ENCODE measurements at regions not wholly inside any gene's neighbourhood (a gene's known extent, or its start where the extent isn't known, plus 50 kb on each side); places are given as distances from the start of the nearest gene placed in this dataset.

- H3K27me3 ChIP-seq (ENCODE audit: insufficient read depth, low read length): no peaks in the 10 kb centered on the region
- WGBS (ENCODE audit: extremely low coverage, insufficient coverage, insufficient read length): no CpG with 5 or more reads among the region's 2 CpGs
- no peaks in the 10 kb centered on the region for H3K9me3 ChIP-seq (ENCODE audit: insufficient read depth, low read depth, low read length)
- H2AFZ ChIP-seq (ENCODE audit: insufficient read depth, low read length, poor library complexity): no peak overlapping the region
- no peak overlapping the region for H4K91ac ChIP-seq (ENCODE audit: low read depth, low read length)
- no peak overlapping the region for H3K4ac ChIP-seq (ENCODE audit: low read depth, low read length)
- H2BK12ac ChIP-seq (ENCODE audit: low read length): no peak overlapping the region
- H3K4me2 ChIP-seq (ENCODE audit: low read length): no peak overlapping the region
- H3K4me3 ChIP-seq (ENCODE audit: low read depth, low read length): no peak overlapping the region
- H3K4me1 ChIP-seq (ENCODE audit: control insufficient read depth in 1 of 2, insufficient read depth in 2 of 2, low read length in 2 of 2): no peaks in the 10 kb centered on the region
- no peak overlapping the region for H2AK5ac ChIP-seq (ENCODE audit: low read length)
- H2BK120ac ChIP-seq (ENCODE audit: insufficient read depth, low read length, poor library complexity): no peak overlapping the region
- no peak overlapping the region for H3K27ac ChIP-seq (ENCODE audit: low read depth, low read length)
- no peak overlapping the region for H3K23ac ChIP-seq (ENCODE audit: low read length)
- no peaks in the 10 kb centered on the region for H3K79me1 ChIP-seq (ENCODE audit: low read length)
- no peak overlapping the region for H3K18ac ChIP-seq (ENCODE audit: low read length)
- H3K9ac ChIP-seq (ENCODE audit: low read length): no peak overlapping the region
- DNase-seq: no peak
- no peaks in the 10 kb centered on the region for H3K79me2 ChIP-seq (ENCODE audit: control insufficient read depth, insufficient read depth, low read length, poor library complexity)
- H3K14ac ChIP-seq (ENCODE audit: low read length): no peak overlapping the region
- no peak overlapping the region for H2BK5ac ChIP-seq (ENCODE audit: low read depth, low read length, poor library complexity)
- no peak overlapping the region for H4K12ac ChIP-seq (ENCODE audit: low read depth, low read length)
- no peaks in the 10 kb centered on the region for H3K36me3 ChIP-seq (ENCODE audit: control insufficient read depth in 1 of 2, insufficient read depth in 2 of 2, low read length in 2 of 2)
- no peak overlapping the region for H4K8ac ChIP-seq (ENCODE audit: low read depth, low read length)
Measured at GRCh38 chr2:207221731-207222130, 56.0 kb upstream of the KLF7 start.

GRCh38 chr2:207223051-207223450 is 57.3 kb upstream of the KLF7 start:
- Histone ChIP-seq H3K4me2 (ENCODE audit: low read length) (no peak overlapping the region), H2BK5ac (ENCODE audit: low read depth, low read length, poor library complexity) (no peak overlapping the region), H3K4ac (ENCODE audit: low read depth, low read length) (no peak overlapping the region), H3K9me3 (ENCODE audit: insufficient read depth, low read depth, low read length) (no peaks in the 10 kb centered on the region), H3K23ac (ENCODE audit: low read length) (no peak overlapping the region), H3K4me1 (ENCODE audit: control insufficient read depth in 1 of 2, insufficient read depth in 2 of 2, low read length in 2 of 2) (peaks cover 0 to 4% of the 10 kb centered on the region in 2 experiments), H3K79me2 (ENCODE audit: control insufficient read depth, insufficient read depth, low read length, poor library complexity) (no peaks in the 10 kb centered on the region), H3K36me3 (ENCODE audit: control insufficient read depth in 1 of 2, insufficient read depth in 2 of 2, low read length in 2 of 2) (no peaks in the 10 kb centered on the region), H3K27me3 (ENCODE audit: insufficient read depth, low read length) (no peaks in the 10 kb centered on the region), H3K27ac (ENCODE audit: low read depth, low read length) (no peak overlapping the region), H3K4me3 (ENCODE audit: low read depth, low read length) (no peak overlapping the region), H3K18ac (ENCODE audit: low read length) (no peak overlapping the region), H2AK5ac (ENCODE audit: low read length) (no peak overlapping the region), H4K91ac (ENCODE audit: low read depth, low read length) (no peak overlapping the region), H4K8ac (ENCODE audit: low read depth, low read length) (no peak overlapping the region), H2BK12ac (ENCODE audit: low read length) (no peak overlapping the region), H3K14ac (ENCODE audit: low read length) (no peak overlapping the region), H2BK120ac (ENCODE audit: insufficient read depth, low read length, poor library complexity) (no peak overlapping the region), H3K9ac (ENCODE audit: low read length) (no peak overlapping the region), H3K79me1 (ENCODE audit: low read length) (no peaks in the 10 kb centered on the region), H2AFZ (ENCODE audit: insufficient read depth, low read length, poor library complexity) (no peak overlapping the region), H4K12ac (ENCODE audit: low read depth, low read length) (no peak overlapping the region)
- no CpG with 5 or more reads among the region's 3 CpGs for WGBS (ENCODE audit: extremely low coverage, insufficient coverage, insufficient read length)
- peak; percentile 13 to 54 for DNase-seq

GRCh38 chr2:207224381-207224780 is 58.6 kb upstream of the KLF7 start:
- H3K18ac ChIP-seq (ENCODE audit: low read length): no peak overlapping the region

GRCh38 chr2:207224791-207225482 is 59.2 kb upstream of the KLF7 start:
- no peak overlapping the region for H3K4ac ChIP-seq (ENCODE audit: low read depth, low read length)
- no peaks in the 10 kb centered on the region for H3K79me1 ChIP-seq (ENCODE audit: low read length)
- H4K12ac ChIP-seq (ENCODE audit: low read depth, low read length): no peak overlapping the region
- H3K4me3 ChIP-seq (ENCODE audit: low read depth, low read length): no peak overlapping the region
- WGBS (ENCODE audit: extremely low coverage, insufficient coverage, insufficient read length): no CpG with 5 or more reads among the region's 8 CpGs
- H2BK120ac ChIP-seq (ENCODE audit: insufficient read depth, low read length, poor library complexity): no peak overlapping the region
- H3K18ac ChIP-seq (ENCODE audit: low read length): no peak overlapping the region
- no peaks in the 10 kb centered on the region for H3K79me2 ChIP-seq (ENCODE audit: control insufficient read depth, insufficient read depth, low read length, poor library complexity)
- H4K8ac ChIP-seq (ENCODE audit: low read depth, low read length): no peak overlapping the region
- DNase-seq: no peak
- no peak overlapping the region for H2AFZ ChIP-seq (ENCODE audit: insufficient read depth, low read length, poor library complexity)
- no peak overlapping the region for H2BK12ac ChIP-seq (ENCODE audit: low read length)
- H2AK5ac ChIP-seq (ENCODE audit: low read length): no peak overlapping the region
- H3K9ac ChIP-seq (ENCODE audit: low read length): no peak overlapping the region
- no peaks in the 10 kb centered on the region for H3K36me3 ChIP-seq (ENCODE audit: control insufficient read depth in 1 of 2, insufficient read depth in 2 of 2, low read length in 2 of 2)
- H4K91ac ChIP-seq (ENCODE audit: low read depth, low read length): no peak overlapping the region
- no peak overlapping the region for H2BK5ac ChIP-seq (ENCODE audit: low read depth, low read length, poor library complexity)
- H3K4me1 ChIP-seq (ENCODE audit: control insufficient read depth in 1 of 2, insufficient read depth in 2 of 2, low read length in 2 of 2): peaks cover 0 to 4% of the 10 kb centered on the region in 2 experiments
- no peaks in the 10 kb centered on the region for H3K27me3 ChIP-seq (ENCODE audit: insufficient read depth, low read length)
- H3K23ac ChIP-seq (ENCODE audit: low read length): no peak overlapping the region
- H3K14ac ChIP-seq (ENCODE audit: low read length): no peak overlapping the region
- H3K27ac ChIP-seq (ENCODE audit: low read depth, low read length): no peak overlapping the region
- no peaks in the 10 kb centered on the region for H3K9me3 ChIP-seq (ENCODE audit: insufficient read depth, low read depth, low read length)
- H3K4me2 ChIP-seq (ENCODE audit: low read length): no peak overlapping the region

More at GRCh38 chr2:207224381-207224780, 58.6 kb upstream of the KLF7 start:
- no peak overlapping the region for H3K4me3 ChIP-seq (ENCODE audit: low read depth, low read length)
- H3K36me3 ChIP-seq (ENCODE audit: control insufficient read depth in 1 of 2, insufficient read depth in 2 of 2, low read length in 2 of 2): no peaks in the 10 kb centered on the region
- no peak overlapping the region for H2AK5ac ChIP-seq (ENCODE audit: low read length)
- H3K23ac ChIP-seq (ENCODE audit: low read length): no peak overlapping the region
- no peaks in the 10 kb centered on the region for H3K79me1 ChIP-seq (ENCODE audit: low read length)
- H3K4me1 ChIP-seq (ENCODE audit: control insufficient read depth in 1 of 2, insufficient read depth in 2 of 2, low read length in 2 of 2): peaks cover 0 to 4% of the 10 kb centered on the region in 2 experiments
- no peak overlapping the region for H2BK120ac ChIP-seq (ENCODE audit: insufficient read depth, low read length, poor library complexity)
- no peak overlapping the region for H3K9ac ChIP-seq (ENCODE audit: low read length)
- H3K79me2 ChIP-seq (ENCODE audit: control insufficient read depth, insufficient read depth, low read length, poor library complexity): no peaks in the 10 kb centered on the region
- no peaks in the 10 kb centered on the region for H3K27me3 ChIP-seq (ENCODE audit: insufficient read depth, low read length)
- H3K4ac ChIP-seq (ENCODE audit: low read depth, low read length): no peak overlapping the region
- no peak overlapping the region for H2BK5ac ChIP-seq (ENCODE audit: low read depth, low read length, poor library complexity)
- no peak overlapping the region for H4K8ac ChIP-seq (ENCODE audit: low read depth, low read length)
- no peak overlapping the region for H2BK12ac ChIP-seq (ENCODE audit: low read length)
- no peak overlapping the region for H2AFZ ChIP-seq (ENCODE audit: insufficient read depth, low read length, poor library complexity)
- H3K9me3 ChIP-seq (ENCODE audit: insufficient read depth, low read depth, low read length): no peaks in the 10 kb centered on the region
- H3K4me2 ChIP-seq (ENCODE audit: low read length): no peak overlapping the region
- no peak overlapping the region for H3K14ac ChIP-seq (ENCODE audit: low read length)
- no peak overlapping the region for H3K27ac ChIP-seq (ENCODE audit: low read depth, low read length)
- WGBS (ENCODE audit: extremely low coverage, insufficient coverage, insufficient read length): no CpG with 5 or more reads among the region's 1 CpG
- DNase-seq: no peak
- no peak overlapping the region for H4K12ac ChIP-seq (ENCODE audit: low read depth, low read length)
- no peak overlapping the region for H4K91ac ChIP-seq (ENCODE audit: low read depth, low read length)

Data from trophoblast cell (in vitro differentiated cells and primary cell).